Keratinocyte (primary cell): ENCODE measurements at regions not wholly inside any gene's neighbourhood (a gene's known extent, or its start where the extent isn't known, plus 50 kb on each side); places are given as distances from the start of the nearest gene placed in this dataset.

Source experiments
- DNase-seq: peaks from one replicate; pipeline ENCODE4 v3.0.0-alpha.2; 2011; ENCODE audit warnings: low read depth, missing footprints, low spot score
- FAIRE-seq: peaks from 2 replicates; lab custom pipeline; 2011; peaks lifted over from hg19 to GRCh38; lab: Jason Lieb, UNC
- H2AFZ ChIP-seq: 2 replicates; pipeline ENCODE4 v1.6.0; 2012; ENCODE audit warnings: low read length, control low read depth, inconsistent platforms; ENCODE audit not compliant: control insufficient read depth
- H3K27ac ChIP-seq: 2 replicates; pipeline ENCODE4 v1.5.1; 2011; ENCODE audit warnings: low read length; ENCODE audit not compliant: control insufficient read depth, insufficient read depth
- H3K27me3 ChIP-seq: 3 replicates; pipeline ENCODE4 v1.6.0; 2011; ENCODE audit warnings: low read length; ENCODE audit not compliant: control insufficient read depth, insufficient read depth; ENCODE audit errors: extremely low read depth
- H3K36me3 ChIP-seq, 2 experiments: 2 replicates in 1 of 2; 3 replicates in 1 of 2; pipeline ENCODE4 v1.5.1; 2011; ENCODE audit warnings: low read length in 2 of 2, mild to moderate bottlenecking in 1 of 2; ENCODE audit not compliant: control insufficient read depth in 2 of 2, insufficient read depth in 2 of 2; ENCODE audit errors: extremely low read depth in 1 of 2
- H3K4me1 ChIP-seq: 3 replicates; pipeline ENCODE4 v1.5.1; 2011; ENCODE audit warnings: low read length; ENCODE audit not compliant: control insufficient read depth, insufficient read depth; ENCODE audit errors: extremely low read depth
- H3K4me2 ChIP-seq: 3 replicates; pipeline ENCODE4 v1.6.0; 2011; ENCODE audit warnings: low read depth, low read length; ENCODE audit not compliant: control insufficient read depth, insufficient read depth; ENCODE audit errors: extremely low read depth
- H3K4me3 ChIP-seq, 3 experiments: fragments of 200-600 bp in 1 of 3; sonication (generic) in 1 of 3; 2 replicates in 2 of 3; 3 replicates in 1 of 3; pipeline ENCODE4 v1.5.1; 2011 to 2016; ENCODE audit warnings: low read length in 3 of 3, mild to moderate bottlenecking in 3 of 3, control low read depth in 2 of 3, inconsistent platforms in 1 of 3, low read depth in 1 of 3, mixed read lengths in 1 of 3, mixed run types in 1 of 3, moderate library complexity in 1 of 3; ENCODE audit not compliant: control insufficient read depth in 2 of 3, insufficient read depth in 2 of 3; ENCODE audit errors: extremely low read depth in 1 of 3
- H3K79me2 ChIP-seq: 2 replicates; pipeline ENCODE4 v1.6.0; 2012; ENCODE audit warnings: low read length; ENCODE audit not compliant: control insufficient read depth, insufficient read depth
- H3K9ac ChIP-seq: 3 replicates; pipeline ENCODE4 v1.6.0; 2011; ENCODE audit warnings: low read length; ENCODE audit not compliant: control insufficient read depth, insufficient read depth; ENCODE audit errors: extremely low read depth
- H3K9me1 ChIP-seq: 3 replicates; pipeline ENCODE4 v1.6.0; 2011; ENCODE audit warnings: low read length; ENCODE audit not compliant: control insufficient read depth, insufficient read depth; ENCODE audit errors: extremely low read depth
- H3K9me3 ChIP-seq: 2 replicates; pipeline ENCODE4 v1.5.1; 2012; ENCODE audit warnings: low read depth, low read length; ENCODE audit not compliant: control insufficient read depth
- H4K20me1 ChIP-seq: 3 replicates; pipeline ENCODE4 v1.6.0; 2011; ENCODE audit warnings: low read length; ENCODE audit not compliant: control insufficient read depth, insufficient read depth; ENCODE audit errors: extremely low read depth
- CTCF ChIP-seq, 3 experiments: IDR thresholded peaks in 1 of 3; conservative IDR thresholded peaks in 1 of 3; optimal IDR thresholded peaks in 1 of 3; 2 replicates in 2 of 3; 3 replicates in 1 of 3; pipeline versions ENCODE3 to v1.5.1; 2011; ENCODE audit warnings: low read length in 3 of 3, mild to moderate bottlenecking in 3 of 3, moderate library complexity in 2 of 3, control low read depth in 1 of 3, inconsistent platforms in 1 of 3; ENCODE audit not compliant: insufficient read depth in 2 of 3; ENCODE audit errors: extremely low read depth in 1 of 3
- EZH2 ChIP-seq: IDR thresholded peaks from one replicate; pipeline ENCODE4 v1.6.1; 2012; ENCODE audit warnings: inconsistent platforms, mild to moderate bottlenecking, low read length, moderate library complexity
- dilution Hi-C: fragments of 300-500 bp; cut with MboI; formaldehyde crosslinking; loops from one replicate; pipeline ENCODE4 v1.7.0; 2020; ENCODE audit warnings: low sequenced_read_pairs; ENCODE audit not compliant: extremely low pct_ligation_motif_present

- H3K9ac ChIP-seq: no peak overlapping the region
- H3K36me3 ChIP-seq: no peaks in the 10 kb centered on the region
- no peaks in the 10 kb centered on the region for H3K4me1 ChIP-seq
- H3K4me3 ChIP-seq: no peak overlapping the region
- H4K20me1 ChIP-seq: no peaks in the 10 kb centered on the region
- H3K27me3 ChIP-seq: peaks cover 7% of the 10 kb centered on the region
- no peak overlapping the region for H2AFZ ChIP-seq
- H3K79me2 ChIP-seq: no peaks in the 10 kb centered on the region
- H3K9me1 ChIP-seq: no peaks in the 10 kb centered on the region
- FAIRE-seq: no peak
- no peak overlapping the region for H3K4me2 ChIP-seq
- dilution Hi-C loops: no loop called here
- TF ChIP-seq EZH2: no peak
- no peak for DNase-seq
- H3K9me3 ChIP-seq: no peaks in the 10 kb centered on the region
- no peak overlapping the region for H3K27ac ChIP-seq
These were observed 228.8 kb downstream of the SNX10 start for GRCh38 chr7:26520483-26520882.

- Histone ChIP-seq H3K4me1 (no peaks in the 10 kb centered on the region), H3K9ac (no peak overlapping the region), H3K36me3 (no peaks in the 10 kb centered on the region), H3K27me3 (peaks cover 7% of the 10 kb centered on the region), H3K4me2 (no peak overlapping the region), H3K27ac (no peak overlapping the region), H3K9me1 (no peaks in the 10 kb centered on the region), H4K20me1 (no peaks in the 10 kb centered on the region), H3K79me2 (no peaks in the 10 kb centered on the region), H3K9me3 (no peaks in the 10 kb centered on the region), H3K4me3 (no peak overlapping the region), H2AFZ (no peak overlapping the region)
- dilution Hi-C loops: no loop called here
- DNase-seq: no peak
- TF ChIP-seq EZH2 (no peak), CTCF (optimal IDR thresholded peaks at IDR 0.05 in 1 of 3, IDR thresholded peaks at IDR 0.05 in 1 of 3, conservative IDR thresholded peaks at IDR 0.05 in 1 of 3; ENCODE audit: extremely low read depth in 1 of 3, insufficient read depth in 2 of 3, low read length in 3 of 3) (no peak)
- no peak for FAIRE-seq
These were observed 231.0 kb downstream of the SNX10 start for GRCh38 chr7:26522633-26523032.
